Adrenal gland (tissue), 5 donors: ENCODE measurements at regions not wholly inside any gene's neighbourhood (a gene's known extent, or its start where the extent isn't known, plus 50 kb on each side); places are given as distances from the start of the nearest gene placed in this dataset.

ENCODE experiments used
- CTCF ChIP-seq, 6 experiments: fragments of 450-650 bp in 4 of 6; fragments of 200-600 bp in 2 of 6; sonication (generic) in 1 of 6; IDR thresholded peaks; 1 replicate in 5 of 6; 2 replicates in 1 of 6; pipeline versions ENCODE4 v1.5.1 to v1.8.0; 2016 to 2021; ENCODE audit warnings: antibody characterized with exemption in 6 of 6, mild to moderate bottlenecking in 2 of 6, moderate library complexity in 1 of 6
- POLR2A ChIP-seq, 2 donors: fragments of 450-650 bp; IDR thresholded peaks; one replicate each; pipeline ENCODE4 v1.6.1; 2017; ENCODE audit warnings: antibody characterized with exemption in 2 of 2, mild to moderate bottlenecking in 2 of 2, moderate library complexity in 1 of 2
- donor health status: DM: no; HTN: no; CAD: no.

- TF ChIP-seq CTCF (IDR thresholded peaks at IDR 0.05) (no peak), POLR2A (IDR thresholded peaks at IDR 0.05) (no peak)
Measured at GRCh38 chr5:91607675-91608074, 224.6 kb upstream of the ARRDC3 start.
